ENCODE measurements at regions not wholly inside any gene's neighbourhood (a gene's known extent, or its start where the extent isn't known, plus 50 kb on each side); places are given as distances from the start of the nearest gene placed in this dataset.

DNA sequence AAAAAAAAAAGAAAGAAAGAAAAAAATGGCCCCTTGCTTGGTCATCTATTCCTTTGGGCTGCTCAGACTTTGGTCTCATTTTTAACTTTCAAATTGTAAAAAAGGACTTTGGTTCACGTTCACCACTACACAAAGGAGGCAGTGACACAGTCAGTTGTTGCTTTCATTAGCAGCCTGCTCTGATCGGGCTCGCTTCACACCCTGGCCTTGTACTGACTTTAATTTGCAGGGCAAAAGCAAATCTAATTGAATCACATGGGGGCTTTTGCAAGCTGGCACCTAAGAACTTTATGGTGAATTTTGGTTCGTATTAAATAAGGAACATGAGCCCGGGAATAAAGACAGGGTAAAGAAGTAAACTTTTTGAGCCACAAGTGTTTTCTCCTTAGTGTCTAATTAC, 103.6 kb upstream of the CDH11 start:
- no peak for DNase-seq

DNA sequence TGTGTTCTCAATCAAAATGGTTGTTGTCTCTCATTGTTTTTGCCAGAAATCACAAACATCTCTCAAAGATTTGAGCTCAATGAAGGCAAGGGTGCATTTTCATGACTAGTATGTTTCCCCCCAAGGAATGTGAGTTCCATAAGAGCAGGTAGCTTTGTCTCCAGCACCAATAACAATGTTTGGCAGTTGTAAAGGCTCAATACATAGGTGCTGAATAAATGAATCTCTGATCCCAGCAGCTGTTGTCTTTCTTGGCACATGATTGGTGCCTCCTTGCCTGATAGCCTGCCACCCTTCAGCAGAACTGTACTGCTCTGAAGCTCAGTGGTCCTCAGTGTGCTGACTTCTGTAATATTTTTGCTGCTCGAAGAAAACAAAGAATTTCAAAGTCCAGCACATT, 103.1 kb upstream of the CDH11 start:
- DNase-seq, result no peak

DNA sequence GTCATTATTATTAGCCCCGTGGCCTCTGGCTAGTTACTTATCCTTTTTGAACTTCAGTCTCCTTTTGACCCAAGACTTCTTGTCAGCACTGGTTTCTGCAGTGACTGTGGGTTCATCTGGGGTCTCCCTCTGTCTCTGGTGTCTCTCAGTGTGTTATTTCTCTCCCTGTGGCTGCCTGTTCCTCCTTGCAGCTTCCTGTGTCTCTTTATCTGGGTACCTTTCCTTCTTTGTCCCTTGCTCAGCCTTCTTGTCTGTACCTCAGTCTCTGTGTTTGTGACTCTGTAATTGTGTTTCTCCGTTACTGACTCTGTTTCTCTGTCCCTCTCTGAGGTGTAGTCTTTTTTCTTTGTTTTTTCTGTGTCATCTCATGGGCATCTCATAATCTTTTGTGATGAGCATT, 102.6 kb upstream of the CDH11 start:
- no peak for DNase-seq

DNA sequence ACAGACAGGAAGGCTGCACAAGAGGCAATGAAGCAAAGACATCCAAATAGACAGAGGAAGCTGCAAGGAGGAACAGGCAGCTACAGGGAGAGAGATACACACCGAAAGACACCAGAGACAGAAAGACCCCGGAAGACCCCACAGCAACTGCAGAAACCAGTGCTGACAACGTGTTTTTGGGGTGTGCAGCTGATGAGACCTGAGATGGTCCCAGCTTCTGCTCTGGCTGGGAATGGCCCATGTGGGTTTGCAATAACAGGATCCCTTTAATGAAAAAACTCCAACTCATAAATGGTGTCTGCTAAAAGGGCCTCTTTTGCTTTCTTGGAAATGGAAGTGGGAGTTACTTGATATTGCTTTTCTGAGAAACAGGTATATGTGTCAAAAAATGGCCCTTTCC, 101.5 kb upstream of the CDH11 start:
- no peak for DNase-seq

DNA sequence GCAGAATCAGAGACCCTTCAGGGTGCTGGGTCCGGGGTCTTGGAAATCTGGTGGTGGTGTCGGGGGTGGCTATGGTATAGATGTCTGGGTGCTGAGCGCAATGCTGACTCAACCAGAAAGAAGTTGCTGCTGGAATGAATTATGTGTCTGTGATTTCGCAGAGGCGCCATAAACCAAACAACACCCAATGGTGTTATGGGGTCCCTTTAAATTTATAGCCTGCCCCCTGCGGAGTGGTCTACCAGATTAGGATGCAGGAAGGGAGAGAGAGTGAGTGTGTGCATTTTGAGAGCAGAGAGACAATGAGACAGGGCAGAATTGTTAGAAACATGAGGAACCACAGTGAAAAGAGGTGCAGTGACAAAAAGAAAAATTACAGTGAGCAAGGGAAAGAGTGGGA, 100.7 kb upstream of the CDH11 start:
- no peak for DNase-seq

DNA sequence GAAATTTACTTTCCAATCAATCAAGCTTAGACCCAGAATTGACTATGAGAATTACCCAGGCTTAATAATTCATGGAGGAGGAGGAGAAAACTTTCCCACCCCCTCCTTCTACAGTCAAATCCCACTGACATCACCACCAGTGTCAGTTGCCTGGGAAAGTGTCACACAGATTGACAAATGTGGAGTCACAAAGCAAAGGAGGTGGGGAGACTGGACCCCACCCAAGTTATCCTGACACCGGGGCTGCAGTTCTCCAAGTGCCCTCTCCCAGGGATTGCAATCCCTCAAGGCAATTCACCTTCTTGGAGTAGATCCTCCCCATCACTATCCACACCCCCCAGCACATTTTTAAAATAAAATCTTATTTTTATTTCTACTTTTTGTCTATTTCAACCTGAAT, 100.2 kb upstream of the CDH11 start:
- DNase-seq, result no peak

DNA sequence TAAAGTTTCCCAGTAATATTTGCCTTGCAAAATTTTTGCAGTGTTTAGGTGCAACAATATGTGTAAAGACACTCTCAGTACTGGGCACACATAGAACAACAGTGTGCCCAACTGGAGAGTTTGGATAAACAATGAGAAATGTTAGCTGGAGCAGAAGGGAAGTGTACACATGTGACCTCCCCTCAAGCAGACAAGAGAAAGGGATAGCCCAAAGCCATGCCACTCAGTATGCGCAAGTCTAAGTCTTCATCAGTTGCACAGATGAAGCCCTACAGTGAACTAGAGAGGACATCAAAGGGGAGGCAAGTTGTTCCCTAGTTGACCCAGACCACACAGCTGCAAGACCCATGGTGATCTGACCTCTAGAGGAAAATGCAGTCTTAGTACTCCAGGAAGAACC, 97.9 kb upstream of the CDH11 start:
- no peak for DNase-seq

DNA sequence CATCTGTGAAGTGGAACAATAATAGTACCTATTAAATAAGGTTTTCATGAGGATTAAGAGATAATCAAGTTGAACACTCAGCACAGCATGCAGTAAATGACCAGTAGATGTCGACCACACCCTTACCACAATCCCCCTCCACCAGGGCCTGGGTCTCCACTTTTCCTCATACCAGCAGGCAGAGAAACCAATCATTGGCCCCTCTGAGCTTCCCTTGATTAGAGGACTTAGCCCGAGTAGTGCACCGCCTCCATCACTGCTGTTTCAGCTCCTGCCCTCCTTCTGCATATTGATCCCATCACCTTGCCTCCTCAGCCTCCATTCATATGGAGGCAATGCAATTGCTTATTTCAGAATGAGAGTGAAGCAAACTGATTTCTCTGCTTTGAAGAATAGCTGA, 96.5 kb upstream of the CDH11 start:
- no peak for DNase-seq

DNA sequence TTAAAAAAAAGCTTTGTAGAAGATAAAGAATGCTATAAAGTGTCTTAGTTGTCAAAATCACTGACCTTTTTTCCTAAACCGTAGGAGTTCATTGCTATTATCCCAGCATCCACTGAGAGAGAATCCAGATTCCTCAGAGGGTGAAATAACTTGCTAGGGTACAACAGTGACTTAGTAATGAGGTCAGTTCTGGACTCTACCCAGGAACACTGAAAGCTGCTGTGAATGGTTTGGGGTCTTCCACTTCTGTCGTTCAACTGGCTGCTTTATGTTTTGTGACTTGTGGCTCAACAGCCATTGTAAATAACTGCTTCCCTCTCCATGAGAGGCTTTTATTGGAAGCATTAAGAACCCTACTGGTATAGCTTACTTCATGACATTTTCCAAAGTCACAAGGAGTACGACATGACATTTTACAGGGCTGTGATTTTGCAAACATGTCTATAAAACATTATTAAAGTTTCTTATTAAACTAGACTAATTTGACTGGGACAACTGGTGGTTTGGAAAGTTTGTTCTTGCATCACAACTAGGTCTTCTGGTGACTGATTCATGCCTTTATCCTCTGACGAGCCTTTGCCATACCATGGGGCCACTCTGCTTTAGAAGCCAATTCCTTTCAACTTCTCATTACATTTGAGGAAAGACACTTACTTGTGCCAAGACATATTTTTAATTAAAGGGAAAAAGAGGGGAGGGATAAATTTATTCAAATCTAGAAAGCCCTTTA, 92.2 kb upstream of the CDH11 start:
- DNase-seq, result no peak

DNA sequence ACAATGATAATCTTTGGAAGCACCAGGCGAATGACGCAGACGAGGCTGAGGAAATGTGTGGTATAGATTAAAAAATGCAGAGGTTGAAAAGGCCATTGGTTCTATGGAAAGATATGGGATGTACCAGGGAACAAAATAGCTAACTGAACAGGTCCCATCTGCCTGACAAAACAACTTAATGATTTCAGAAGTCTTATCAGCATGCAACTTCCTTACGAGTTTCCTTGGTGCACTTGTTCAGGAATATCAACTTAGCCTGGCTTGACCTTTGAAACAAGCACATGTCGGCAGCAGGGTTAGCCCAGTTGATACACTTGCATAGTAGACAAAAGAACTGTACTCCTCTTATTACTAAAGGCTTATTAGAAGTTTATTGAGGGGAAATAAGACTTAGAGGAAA, 90.9 kb upstream of the CDH11 start:
- no peak for DNase-seq

DNA sequence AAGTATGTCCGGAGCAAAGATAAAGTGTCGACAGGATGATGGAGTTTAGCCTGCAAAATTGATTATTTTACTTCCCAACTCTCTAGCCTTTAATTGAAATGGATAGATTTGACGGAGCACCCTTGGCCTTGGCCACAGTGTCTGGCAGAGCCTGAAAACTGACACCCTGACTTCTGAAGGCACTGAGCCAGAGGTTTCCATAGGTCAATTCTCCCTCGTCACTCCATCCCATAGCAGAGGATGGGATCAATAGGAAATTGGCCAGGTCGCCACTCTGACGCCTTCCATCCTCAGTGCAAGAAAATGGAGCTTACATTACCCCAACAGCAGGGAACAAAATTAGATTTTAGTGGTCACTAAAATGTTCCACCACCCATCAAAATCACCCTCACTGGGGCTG, 90.4 kb upstream of the CDH11 start:
- DNase-seq, result no peak

DNA sequence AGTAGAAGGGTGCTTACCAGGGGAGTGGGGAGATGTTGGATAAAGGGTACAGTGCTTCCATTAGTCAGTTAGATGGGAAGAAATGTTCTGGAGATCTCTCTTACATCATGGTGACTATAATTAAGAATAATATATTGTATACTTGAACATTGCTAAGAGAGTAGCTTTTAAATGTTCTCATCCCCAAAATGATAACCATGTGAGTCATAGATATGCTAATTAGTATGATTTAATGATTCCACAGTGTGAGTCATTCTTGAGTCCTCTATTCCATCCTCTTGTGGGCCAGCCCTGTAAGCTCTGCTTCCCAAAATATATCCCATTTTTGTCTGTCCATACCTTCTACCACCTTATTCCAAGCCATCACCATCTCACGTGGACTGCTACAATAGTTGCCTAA, 80.6 kb upstream of the CDH11 start:
- no peak for DNase-seq

DNA sequence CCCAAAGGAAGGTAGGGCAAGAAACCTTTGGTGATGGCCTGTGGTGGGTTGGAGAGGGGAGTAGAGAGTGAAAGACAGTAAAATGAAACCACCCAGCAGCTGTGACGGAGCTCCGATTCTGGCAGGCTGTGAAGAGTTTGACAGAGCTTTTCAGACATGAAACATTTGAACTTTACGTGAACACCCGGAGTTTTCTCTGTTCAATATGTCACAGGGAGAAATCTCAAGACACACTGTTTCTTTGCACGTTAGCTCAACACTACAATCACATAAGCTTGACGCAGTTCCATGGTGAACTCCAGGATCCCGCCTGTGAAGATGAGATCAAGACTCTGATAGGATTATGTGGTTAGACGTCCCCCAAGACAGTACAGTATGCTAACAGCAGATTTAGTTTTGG, 79.6 kb upstream of the CDH11 start:
- DNase-seq, result peak; percentile 82

DNA sequence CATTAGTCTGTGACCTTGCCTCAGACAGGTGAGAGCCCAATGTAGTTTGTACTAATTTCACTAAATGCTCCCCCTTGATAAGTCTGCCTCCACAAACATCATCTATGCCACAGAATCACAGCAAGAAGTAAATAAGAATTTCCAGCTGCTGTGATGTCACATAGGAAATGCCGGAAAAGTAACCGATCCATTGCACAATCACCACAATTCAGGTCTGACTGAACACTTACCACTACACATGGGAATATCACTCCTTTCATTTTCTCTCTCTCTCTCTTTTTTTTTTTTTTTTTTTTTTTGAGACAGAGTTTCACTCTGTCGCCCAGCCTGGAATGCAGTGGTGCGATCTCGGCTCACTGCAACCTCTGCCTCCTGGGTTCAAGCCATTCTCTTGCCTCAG, 79.0 kb upstream of the CDH11 start:
- DNase-seq, result no peak

DNA sequence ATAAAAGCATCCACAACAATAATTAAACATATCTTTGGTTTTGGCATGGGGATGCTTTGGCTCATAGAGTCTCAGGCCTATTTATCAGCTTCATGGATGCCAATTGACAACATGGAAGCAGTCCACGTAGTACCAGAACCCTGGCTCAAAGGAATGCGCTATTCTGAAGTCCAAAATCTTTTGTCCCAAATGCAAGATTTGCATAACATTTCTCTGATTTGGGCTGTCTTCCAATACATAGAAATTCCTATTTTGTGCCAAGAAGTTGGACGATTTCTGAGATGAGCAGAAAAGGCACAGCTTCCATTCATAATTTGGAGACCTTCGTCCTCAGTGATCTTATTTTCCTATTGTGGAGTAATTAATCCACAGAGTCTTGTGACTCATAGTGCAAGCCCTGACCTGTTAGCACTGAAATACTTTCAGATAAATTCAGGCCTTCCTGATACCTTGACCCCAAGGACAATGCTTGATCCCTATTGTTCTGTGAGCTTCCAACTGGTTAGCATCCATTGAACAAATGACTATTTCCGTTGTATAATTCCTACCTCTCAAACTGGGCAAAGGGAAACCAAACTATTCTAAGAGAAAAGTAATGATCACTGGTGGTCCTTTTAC, 78.4 kb upstream of the CDH11 start:
- DNase-seq, result no peak

DNA sequence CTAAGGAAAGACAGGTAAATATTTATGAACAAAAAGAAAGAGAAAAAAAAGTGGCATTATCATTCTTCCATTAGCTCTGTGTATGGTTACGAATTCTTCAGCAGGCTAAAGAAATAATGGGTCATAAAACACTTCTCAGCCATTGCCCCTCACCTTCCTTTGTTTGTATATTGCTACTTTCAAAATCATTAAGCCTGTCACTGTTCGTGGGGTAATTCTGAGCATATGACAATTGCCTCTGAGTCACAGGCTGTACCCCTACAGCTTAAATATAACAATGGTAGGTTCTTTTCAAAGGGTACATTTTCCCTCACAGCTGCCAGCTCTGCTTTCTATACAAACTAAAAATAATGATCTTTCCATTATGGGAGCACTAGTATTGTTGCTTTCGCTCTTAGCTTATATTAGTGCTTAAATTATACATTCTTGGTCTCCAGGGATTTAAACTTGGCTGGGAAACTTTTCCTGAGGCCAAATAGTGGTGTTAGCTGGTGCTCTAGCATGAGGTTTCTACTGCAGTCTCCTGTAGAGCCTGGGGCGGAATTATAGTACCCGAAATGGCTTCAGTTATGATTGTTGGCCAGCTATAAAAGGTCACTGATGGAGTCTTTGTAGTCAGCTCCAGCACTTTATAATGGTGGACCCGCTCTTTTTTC, 74.7 kb upstream of the CDH11 start:
- DNase-seq, result no peak

DNA sequence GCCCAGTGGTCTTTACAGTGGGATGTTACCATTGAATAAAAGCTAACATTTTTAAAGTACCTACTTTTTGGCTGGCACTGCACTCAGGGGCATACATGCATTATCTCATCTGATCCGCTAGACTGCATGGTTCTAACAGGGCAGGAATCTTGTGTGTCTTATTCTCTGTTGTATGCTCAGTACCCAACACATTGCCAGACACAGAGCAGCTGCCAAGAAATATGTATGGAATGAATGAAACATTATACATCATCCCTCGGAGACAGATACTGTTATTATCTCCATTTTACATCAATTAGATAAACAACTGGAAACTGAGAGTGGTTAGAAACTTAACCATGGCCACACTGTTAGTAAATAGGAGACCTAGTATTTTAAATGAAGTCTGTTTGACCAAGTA, 74.1 kb upstream of the CDH11 start:
- DNase-seq, result no peak

DNA sequence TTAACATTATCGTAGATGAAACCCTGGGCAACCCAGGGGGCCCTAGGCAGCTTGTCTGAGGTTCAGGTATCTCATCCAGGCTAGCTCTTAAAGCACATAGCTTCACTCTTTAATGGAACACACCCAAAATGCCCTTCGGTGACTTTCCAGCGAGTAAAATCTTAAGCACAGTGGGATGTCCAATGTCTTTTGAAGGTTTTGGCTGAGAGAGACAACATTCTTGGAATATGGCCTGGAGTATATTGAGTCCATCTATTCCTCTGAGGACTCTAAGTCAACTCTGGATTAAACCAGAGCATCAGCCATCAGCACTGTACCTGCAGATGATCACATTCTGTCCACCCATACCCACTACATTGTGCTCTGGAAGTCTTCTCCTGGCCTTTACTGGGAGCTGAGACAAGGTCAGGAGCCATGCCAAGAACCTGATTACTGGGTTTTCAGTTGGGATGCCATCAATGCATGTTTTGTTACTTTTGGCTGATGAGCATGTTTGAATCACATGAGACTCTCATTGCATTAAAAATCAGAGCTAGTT, 63.4 kb upstream of the CDH11 start:
- no peak for DNase-seq

DNA sequence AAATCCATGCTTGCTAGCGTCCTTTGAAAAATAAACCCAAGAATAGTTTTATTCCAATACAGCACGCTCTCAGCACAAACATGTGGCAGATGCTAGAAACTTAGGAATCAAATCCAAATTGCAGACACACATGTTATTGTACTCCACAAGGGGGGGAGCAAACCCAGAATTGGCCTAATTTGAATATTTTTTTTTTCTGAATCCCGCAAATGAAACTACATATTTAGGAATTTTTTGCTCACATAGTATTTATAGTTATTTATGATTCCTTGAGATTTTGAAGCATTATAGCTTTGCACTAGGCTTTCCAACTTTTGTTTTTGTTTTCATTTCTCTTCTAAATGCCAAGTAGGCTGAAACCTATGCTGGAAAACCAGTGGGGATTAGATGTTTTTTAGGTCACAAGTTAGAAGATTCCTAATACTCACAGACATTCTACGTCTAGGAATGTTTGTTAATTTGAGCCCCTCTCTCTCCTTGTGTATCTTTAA, 59.3 kb upstream of the CDH11 start:
- DNase-seq, result peak; percentile 3

DNA sequence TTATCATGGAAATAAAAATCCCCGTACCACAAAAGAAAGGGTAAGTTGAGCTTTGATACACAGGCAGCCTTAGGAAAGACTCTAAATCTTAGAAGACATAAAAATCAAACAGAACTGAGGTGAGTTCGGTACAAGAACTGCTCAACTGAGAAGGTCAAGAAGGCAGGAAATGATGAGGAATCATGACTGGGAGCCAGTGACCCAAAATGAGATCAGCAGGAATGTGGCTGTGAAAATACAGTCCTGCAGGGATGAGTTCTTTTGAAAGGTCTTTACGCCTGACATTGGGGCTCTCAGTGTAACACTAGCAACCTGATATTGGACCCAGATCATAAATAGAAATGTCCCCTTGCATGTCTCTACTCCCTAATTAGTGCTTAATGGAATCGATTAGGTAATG, 56.3 kb upstream of the CDH11 start:
- no peak for DNase-seq

DNA sequence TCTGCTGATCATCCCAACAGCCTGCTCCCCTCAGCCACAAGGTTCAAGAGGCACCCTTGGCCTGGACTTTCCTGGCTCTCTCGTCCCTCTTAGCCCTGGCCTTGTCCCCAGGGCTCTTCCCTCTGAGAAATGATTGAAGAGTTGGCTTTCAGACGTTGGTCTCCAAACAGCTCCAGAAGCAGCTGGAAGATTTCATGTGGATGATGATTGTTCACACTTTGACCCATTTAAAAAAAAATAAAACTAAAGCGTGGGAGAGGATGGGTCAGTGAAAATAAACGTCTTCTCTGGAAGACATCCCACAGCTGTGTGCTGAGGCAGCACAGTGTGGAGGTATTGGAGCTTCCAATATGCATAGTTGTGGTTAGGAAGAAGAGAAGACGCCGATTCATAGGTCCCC, 54.7 kb upstream of the CDH11 start:
- DNase-seq, result no peak

DNA sequence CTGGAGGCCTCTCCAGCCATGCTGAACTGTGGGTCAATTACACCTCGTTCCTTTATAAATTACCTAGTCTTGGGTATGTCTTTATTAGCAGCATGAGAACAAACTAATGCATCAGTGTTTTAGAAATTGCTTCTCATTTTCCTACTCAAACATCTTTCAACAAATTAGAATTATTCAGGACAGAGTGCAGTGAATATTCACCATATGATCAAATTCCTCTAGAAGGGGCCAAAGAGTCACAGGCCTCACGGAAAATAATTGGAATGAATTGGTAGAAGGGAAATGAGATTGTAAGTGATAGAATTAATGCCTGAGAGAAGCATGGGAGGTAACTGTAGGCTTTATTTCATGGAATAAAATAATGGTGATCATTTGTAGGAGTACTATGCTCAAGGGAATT, 50.5 kb upstream of the CDH11 start:
- no peak for DNase-seq
